Prostate gland (tissue), 2 donors: ENCODE measurements at regions not wholly inside any gene's neighbourhood (a gene's known extent, or its start where the extent isn't known, plus 50 kb on each side); places are given as distances from the start of the nearest gene placed in this dataset.

Experiments
- CTCF ChIP-seq, 4 experiments: fragments of 200-600 bp in 2 of 4; fragments of 450-650 bp in 2 of 4; sonication (generic) in 2 of 4; IDR thresholded peaks; 1 replicate in 3 of 4; 2 replicates in 1 of 4; pipeline ENCODE4 v1.5.1; 2016 to 2019; ENCODE audit warnings: antibody characterized with exemption in 4 of 4, mild to moderate bottlenecking in 2 of 4, moderate library complexity in 2 of 4
- POLR2A ChIP-seq: fragments of 450-650 bp; IDR thresholded peaks from one replicate; pipeline ENCODE4 v1.6.1; 2016; ENCODE audit warnings: antibody characterized with exemption, mild to moderate bottlenecking

- TF ChIP-seq POLR2A (no peak), CTCF (IDR thresholded peaks at IDR 0.05) (no peak)
These were observed 181.5 kb upstream of the ATP1B1 start for GRCh38 chr1:168924976-168925375.
